ENCODE measurements at regions not wholly inside any gene's neighbourhood (a gene's known extent, or its start where the extent isn't known, plus 50 kb on each side); places are given as distances from the start of the nearest gene placed in this dataset.

- TF ChIP-seq, protein P1, sequence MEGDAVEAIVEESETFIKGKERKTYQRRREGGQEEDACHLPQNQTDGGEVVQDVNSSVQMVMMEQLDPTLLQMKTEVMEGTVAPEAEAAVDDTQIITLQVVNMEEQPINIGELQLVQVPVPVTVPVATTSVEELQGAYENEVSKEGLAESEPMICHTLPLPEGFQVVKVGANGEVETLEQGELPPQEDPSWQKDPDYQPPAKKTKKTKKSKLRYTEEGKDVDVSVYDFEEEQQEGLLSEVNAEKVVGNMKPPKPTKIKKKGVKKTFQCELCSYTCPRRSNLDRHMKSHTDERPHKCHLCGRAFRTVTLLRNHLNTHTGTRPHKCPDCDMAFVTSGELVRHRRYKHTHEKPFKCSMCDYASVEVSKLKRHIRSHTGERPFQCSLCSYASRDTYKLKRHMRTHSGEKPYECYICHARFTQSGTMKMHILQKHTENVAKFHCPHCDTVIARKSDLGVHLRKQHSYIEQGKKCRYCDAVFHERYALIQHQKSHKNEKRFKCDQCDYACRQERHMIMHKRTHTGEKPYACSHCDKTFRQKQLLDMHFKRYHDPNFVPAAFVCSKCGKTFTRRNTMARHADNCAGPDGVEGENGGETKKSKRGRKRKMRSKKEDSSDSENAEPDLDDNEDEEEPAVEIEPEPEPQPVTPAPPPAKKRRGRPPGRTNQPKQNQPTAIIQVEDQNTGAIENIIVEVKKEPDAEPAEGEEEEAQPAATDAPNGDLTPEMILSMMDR (IDR thresholded peaks at IDR 0.05): no peak
- no peak for TF ChIP-seq POLR2A (IDR thresholded peaks at IDR 0.05; ENCODE audit: low read depth)
Measured at GRCh38 chr4:23594125-23594524, 295.7 kb downstream of the PPARGC1A start.

All from esophagus muscularis mucosa (tissue), 3 donors.